Colonic mucosa (tissue), 4 donors: ENCODE measurements at regions not wholly inside any gene's neighbourhood (a gene's known extent, or its start where the extent isn't known, plus 50 kb on each side); places are given as distances from the start of the nearest gene placed in this dataset.
"Not testable (repeated sequence)": the region's sequence is repeated elsewhere in the genome, so short reads cannot be mapped to it uniquely, and the experiment has no call there.

Source experiments
- DNase-seq: peaks from one replicate; pipeline ENCODE4 v3.0.0-alpha.2; 2020
- H3K27ac ChIP-seq: fragments of 200-600 bp; one replicate; pipeline ENCODE4 v1.8.0; 2021
- H3K27me3 ChIP-seq: fragments of 200-600 bp; one replicate; pipeline ENCODE4 v1.8.0; 2021
- H3K36me3 ChIP-seq: fragments of 200-600 bp; one replicate; pipeline ENCODE4 v1.8.0; 2021
- H3K4me1 ChIP-seq: fragments of 200-600 bp; one replicate; pipeline ENCODE4 v1.8.0; 2021; ENCODE audit warnings: mild to moderate bottlenecking
- H3K4me3 ChIP-seq: fragments of 200-600 bp; one replicate; pipeline ENCODE4 v1.8.0; 2021
- H3K9ac ChIP-seq, 2 donors: one replicate each; pipeline ENCODE4 v1.7.0; 2013; ENCODE audit warnings: control low read depth in 2 of 2, low read depth in 2 of 2, low read length in 2 of 2
- H3K9me3 ChIP-seq: fragments of 200-600 bp; one replicate; pipeline ENCODE4 v1.8.0; 2021
- CTCF ChIP-seq: fragments of 200-600 bp; IDR thresholded peaks from one replicate; pipeline ENCODE4 v1.8.0; 2022; ENCODE audit warnings: antibody characterized with exemption, mild to moderate bottlenecking
- intact Hi-C: fragments of 100-400 bp; cut with DNase I; formaldehyde crosslinking; loops from one replicate; pipeline ENCODE4 v1.14.1; 2022
- donor health status: healthy.
- donor health status: DM: no; HTN: no; CAD: no.
- donor health status: DM: no; HTN: no; CAD: no.

GRCh38 chr2:31654241-31654640 is 73.5 kb upstream of the SRD5A2 start:
- Histone ChIP-seq H3K4me3 (no peak overlapping the region), H3K9me3 (no peaks in the 10 kb centered on the region), H3K27ac (no peak overlapping the region), H3K9ac (no peak overlapping the region), H3K36me3 (no peaks in the 10 kb centered on the region), H3K4me1 (no peaks in the 10 kb centered on the region), H3K27me3 (no peaks in the 10 kb centered on the region)
- intact Hi-C loops, result no loop called here
- no peak for TF ChIP-seq CTCF
- no peak for DNase-seq

GRCh38 chr2:31651736-31652135 is 71.0 kb upstream of the SRD5A2 start:
- H3K9me3 ChIP-seq, result no peaks in the 10 kb centered on the region
- no peak overlapping the region for H3K9ac ChIP-seq
- DNase-seq, result no peak
- no peaks in the 10 kb centered on the region for H3K27me3 ChIP-seq
- no peak overlapping the region for H3K27ac ChIP-seq
- no peak for TF ChIP-seq CTCF
- no peak overlapping the region for H3K4me3 ChIP-seq
- no peaks in the 10 kb centered on the region for H3K36me3 ChIP-seq
- H3K4me1 ChIP-seq, result no peaks in the 10 kb centered on the region
- intact Hi-C loops, result no loop called here

GRCh38 chr2:31651267-31651666 is 70.5 kb upstream of the SRD5A2 start:
- no peak for TF ChIP-seq CTCF
- Histone ChIP-seq H3K4me1 (no peaks in the 10 kb centered on the region), H3K9me3 (no peaks in the 10 kb centered on the region), H3K9ac (no peak overlapping the region), H3K27me3 (no peaks in the 10 kb centered on the region), H3K36me3 (no peaks in the 10 kb centered on the region), H3K4me3 (no peak overlapping the region), H3K27ac (no peak overlapping the region)
- intact Hi-C loops, result no loop called here
- no peak for DNase-seq

GRCh38 chr2:31644551-31644950 is 63.8 kb upstream of the SRD5A2 start:
- Histone ChIP-seq H3K4me1 (no peaks in the 10 kb centered on the region), H3K4me3 (no peak overlapping the region), H3K9me3 (no peaks in the 10 kb centered on the region), H3K36me3 (no peaks in the 10 kb centered on the region), H3K27ac (no peak overlapping the region), H3K27me3 (no peaks in the 10 kb centered on the region), H3K9ac (no peak overlapping the region)
- no peak for DNase-seq
- intact Hi-C loops, result no loop called here
- TF ChIP-seq CTCF, result no peak

GRCh38 chr2:31642707-31643106 is 62.0 kb upstream of the SRD5A2 start:
- TF ChIP-seq CTCF, result no peak
- intact Hi-C loops, result no loop called here
- Histone ChIP-seq H3K27me3 (no peaks in the 10 kb centered on the region), H3K27ac (no peak overlapping the region), H3K9ac (no peak overlapping the region), H3K36me3 (no peaks in the 10 kb centered on the region), H3K4me1 (no peaks in the 10 kb centered on the region), H3K4me3 (no peak overlapping the region), H3K9me3 (no peaks in the 10 kb centered on the region)
- no peak for DNase-seq

GRCh38 chr2:31632201-31632600 is 51.5 kb upstream of the SRD5A2 start:
- intact Hi-C loops, H3K36me3 ChIP-seq, H3K27ac ChIP-seq, H3K9me3 ChIP-seq, H3K4me1 ChIP-seq, H3K9ac ChIP-seq, H3K4me3 ChIP-seq, H3K27me3 ChIP-seq, DNase-seq: not testable (repeated sequence)
